Omental fat pad (tissue), 3 donors: ENCODE measurements at regions not wholly inside any gene's neighbourhood (a gene's known extent, or its start where the extent isn't known, plus 50 kb on each side); places are given as distances from the start of the nearest gene placed in this dataset.

Experiments used
- ATAC-seq: fragments of 150-250 bp; one replicate; pipeline ENCODE4 v1.9.1; 2016; ENCODE audit warnings: mild to moderate bottlenecking, moderate library complexity; ENCODE audit not compliant: low FRiP score
- DNase-seq: peaks from one replicate; pipeline ENCODE4 v3.0.0-alpha.2; 2019; ENCODE audit warnings: low spot score
- TF ChIP-seq, protein P1 (sequence below), 3 donors: fragments of 450-650 bp; IDR thresholded peaks; one replicate each; pipeline ENCODE4 v1.5.1; 2016 to 2017; ENCODE audit warnings: antibody characterized with exemption in 3 of 3, mild to moderate bottlenecking in 3 of 3, moderate library complexity in 2 of 3

- ATAC-seq: no peak
- TF ChIP-seq, protein P1, sequence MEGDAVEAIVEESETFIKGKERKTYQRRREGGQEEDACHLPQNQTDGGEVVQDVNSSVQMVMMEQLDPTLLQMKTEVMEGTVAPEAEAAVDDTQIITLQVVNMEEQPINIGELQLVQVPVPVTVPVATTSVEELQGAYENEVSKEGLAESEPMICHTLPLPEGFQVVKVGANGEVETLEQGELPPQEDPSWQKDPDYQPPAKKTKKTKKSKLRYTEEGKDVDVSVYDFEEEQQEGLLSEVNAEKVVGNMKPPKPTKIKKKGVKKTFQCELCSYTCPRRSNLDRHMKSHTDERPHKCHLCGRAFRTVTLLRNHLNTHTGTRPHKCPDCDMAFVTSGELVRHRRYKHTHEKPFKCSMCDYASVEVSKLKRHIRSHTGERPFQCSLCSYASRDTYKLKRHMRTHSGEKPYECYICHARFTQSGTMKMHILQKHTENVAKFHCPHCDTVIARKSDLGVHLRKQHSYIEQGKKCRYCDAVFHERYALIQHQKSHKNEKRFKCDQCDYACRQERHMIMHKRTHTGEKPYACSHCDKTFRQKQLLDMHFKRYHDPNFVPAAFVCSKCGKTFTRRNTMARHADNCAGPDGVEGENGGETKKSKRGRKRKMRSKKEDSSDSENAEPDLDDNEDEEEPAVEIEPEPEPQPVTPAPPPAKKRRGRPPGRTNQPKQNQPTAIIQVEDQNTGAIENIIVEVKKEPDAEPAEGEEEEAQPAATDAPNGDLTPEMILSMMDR (IDR thresholded peaks at IDR 0.05): no peak
- no peak for DNase-seq
Measured at GRCh38 chr5:154131817-154132216, 58.7 kb upstream of the GALNT10 start.

DNA sequence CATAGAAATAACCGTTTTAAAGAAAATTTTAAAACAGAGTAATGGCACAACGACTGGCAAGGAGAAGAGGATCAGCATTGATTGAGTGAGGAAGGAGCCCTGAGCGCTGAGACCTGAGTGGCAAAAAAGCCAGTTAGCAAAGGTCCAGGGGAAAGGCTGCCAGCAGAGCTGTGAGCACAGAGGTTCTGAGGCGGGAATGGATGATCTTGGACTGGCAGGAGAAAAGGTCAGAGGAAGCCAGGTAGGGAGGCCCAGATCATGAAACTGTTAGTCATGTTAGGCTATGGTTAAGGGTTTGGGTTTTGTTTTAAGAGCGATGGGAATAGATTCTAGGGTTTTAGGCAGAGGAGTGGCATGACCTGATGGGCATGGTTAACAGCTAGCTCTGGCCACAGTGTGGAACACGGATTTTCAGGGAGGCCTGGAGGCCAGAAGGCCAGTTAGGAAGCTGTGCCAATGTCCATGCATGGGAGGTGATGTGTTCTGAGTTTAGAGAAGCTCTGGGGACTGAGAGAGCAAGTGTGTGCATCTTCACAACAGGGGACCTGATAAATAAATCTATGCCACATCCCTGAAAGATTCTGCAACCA is 57.7 kb upstream of the GALNT10 start:
- no peak for DNase-seq
- ATAC-seq: no peak
- TF ChIP-seq, protein P1 (IDR thresholded peaks at IDR 0.05): no peak

GRCh38 chr5:154133591-154133990 is 56.9 kb upstream of the GALNT10 start:
- TF ChIP-seq, protein P1 (IDR thresholded peaks at IDR 0.05): no peak
- ATAC-seq (no peak), DNase-seq (no peak)

- DNase-seq: no peak
- TF ChIP-seq, protein P1 (IDR thresholded peaks at IDR 0.05): no peak
- ATAC-seq: no peak
Measured at GRCh38 chr5:154134499-154134898, 56.0 kb upstream of the GALNT10 start.

DNA sequence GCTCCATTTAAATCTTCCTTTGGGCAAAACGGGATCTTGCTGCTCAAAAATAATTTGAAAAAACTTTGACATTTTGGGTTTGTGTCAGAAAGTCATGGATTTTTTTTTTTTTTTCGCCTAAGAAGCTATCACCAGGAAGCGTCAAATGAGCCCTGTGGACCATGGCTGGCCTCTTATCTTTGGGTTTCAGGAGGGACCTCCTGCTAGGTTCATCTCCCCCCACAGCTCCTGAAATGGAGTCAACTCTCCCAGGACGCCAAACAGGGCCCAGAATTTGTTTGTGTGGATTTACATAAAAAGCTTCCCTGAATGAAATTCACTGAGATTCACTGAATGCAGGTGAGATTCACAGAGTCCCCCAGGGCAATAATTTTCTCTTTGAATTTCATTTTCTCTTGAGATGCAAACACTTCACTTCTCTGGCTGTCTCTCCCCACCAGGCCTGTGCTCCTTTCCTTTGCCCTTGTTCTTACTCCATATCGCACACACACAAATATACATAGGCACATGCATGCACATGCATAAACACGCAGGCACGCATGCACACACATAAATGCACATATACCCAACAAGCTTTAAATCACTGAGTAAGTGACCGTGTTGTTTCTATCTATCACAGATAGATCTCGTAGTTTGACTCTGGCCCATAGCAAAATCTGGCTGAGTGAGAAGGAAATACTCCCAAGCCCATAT is 55.3 kb upstream of the GALNT10 start:
- TF ChIP-seq, protein P1 (IDR thresholded peaks at IDR 0.05): no peak
- DNase-seq (no peak), ATAC-seq (no peak)

DNA sequence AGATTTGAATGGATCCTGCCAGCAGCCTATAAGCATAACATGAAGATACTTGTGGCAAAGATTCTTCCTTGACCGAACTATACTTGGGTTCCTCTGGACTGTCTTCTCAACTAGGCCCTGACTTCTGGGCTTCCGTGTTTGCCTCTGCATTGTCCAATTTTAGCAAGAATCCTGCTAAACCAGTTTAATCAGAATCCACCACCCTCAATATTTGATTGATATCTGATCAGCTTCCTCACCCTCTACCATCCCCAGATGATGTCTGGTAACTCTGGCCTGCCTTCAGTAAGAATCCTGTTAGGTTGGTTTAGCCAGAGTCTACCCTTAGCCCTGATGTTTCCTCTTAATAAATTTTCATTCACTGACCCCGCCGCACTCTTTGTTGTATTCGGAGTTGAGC is 54.4 kb upstream of the GALNT10 start:
- ATAC-seq (no peak), DNase-seq (no peak)
- TF ChIP-seq, protein P1 (IDR thresholded peaks at IDR 0.05): no peak

DNA sequence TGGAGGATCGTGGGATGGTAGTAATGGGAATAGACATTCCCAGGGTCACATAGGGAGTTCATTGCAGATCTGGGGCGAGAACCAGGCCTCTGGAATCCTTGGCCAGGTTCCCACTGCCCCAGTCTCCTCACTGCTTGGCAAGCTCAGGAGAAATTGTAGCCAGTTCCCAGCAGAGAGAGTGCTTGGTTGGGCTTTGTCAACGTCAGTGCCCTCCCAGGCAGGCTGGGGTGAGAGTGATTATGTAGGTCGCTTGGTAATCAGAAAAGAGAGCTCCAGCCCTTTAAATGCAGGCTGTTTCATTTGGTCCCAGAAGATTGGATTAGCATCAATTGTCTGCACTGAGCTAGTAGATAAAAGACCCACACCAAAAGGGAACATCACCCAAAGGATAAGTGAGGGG is 51.8 kb upstream of the GALNT10 start:
- DNase-seq (no peak), ATAC-seq (no peak)
- TF ChIP-seq, protein P1 (IDR thresholded peaks at IDR 0.05): no peak
